ENCODE measurements at regions not wholly inside any gene's neighbourhood (a gene's known extent, or its start where the extent isn't known, plus 50 kb on each side); places are given as distances from the start of the nearest gene placed in this dataset.

GRCh38 chr2:39839261-39839848, 60.3 kb upstream of the THUMPD2 start:
- Histone ChIP-seq H3K36me3 (replicated peaks in 1 of 2; ENCODE audit: control insufficient read depth in 1 of 2, insufficient read depth in 2 of 2, low read length in 2 of 2) (no peaks in the 10 kb centered on the region), H3K27ac (ENCODE audit: extremely low read length, insufficient read depth, low read length) (no peak overlapping the region), H3K9ac (ENCODE audit: insufficient read depth, low read depth, low read length) (no peak overlapping the region), H3K4me2 (ENCODE audit: low read depth, low read length) (no peak overlapping the region), H3K9me3 (ENCODE audit: low read length) (peaks cover 10% of the 10 kb centered on the region; the same call in 1 of the 2 replicates), H3K4me1 (ENCODE audit: insufficient read depth, low read length) (no peaks in the 10 kb centered on the region), H4K20me1 (ENCODE audit: insufficient read depth, low read length) (no peaks in the 10 kb centered on the region), H2AFZ (ENCODE audit: low read length) (no peak overlapping the region), H3K27me3 (ENCODE audit: control insufficient read depth in 1 of 2, insufficient read depth in 2 of 2, low read length in 2 of 2) (no peaks in the 10 kb centered on the region; a peak in 1 of 5 replicates), H3K79me2 (ENCODE audit: insufficient read depth, low read length) (no peaks in the 10 kb centered on the region), H3K4me3 (replicated peaks in 1 of 3; ENCODE audit: insufficient read depth in 1 of 3, low read depth in 2 of 3, low read length in 3 of 3) (no peak overlapping the region)
- ChIA-PET POLR2A (no interaction called here), CTCF (ENCODE audit: low intra/inter-chr PET ratio, low total read pairs) (no interaction called here)
- no TSS peak for BruUV-seq (replicated peaks)
- ATAC-seq (peak; percentile 37), DNase-seq (ENCODE audit: low spot score) (no peak), FAIRE-seq (no peak)
- in situ Hi-C loops (cut with HindIII; ENCODE audit: extremely low pct_ligation_motif_present, low pct_unique_long_range_greater_than_20kb): no loop called here
- 13% methylated on average over 4 of the region's 5 CpGs for WGBS (ENCODE audit: low lambda C conversion rate)
- intact Hi-C loops (cut with micrococcal nuclease; ENCODE audit: unreplicated experiment): loop anchor here (10.0 kb wide), 1 partner anchor 925 kb away; no protein-coding TSS in a partner anchor
- TF ChIP-seq BCL3 (CRISPR knock-in tag; IDR thresholded peaks at IDR 0.05) (no peak), HMGA1 (CRISPR knock-in tag; conservative IDR thresholded peaks at IDR 0.05) (no peak), KDM4B (CRISPR knock-in tag; IDR thresholded peaks at IDR 0.05) (no peak), TFDP2 (CRISPR knock-in tag; IDR thresholded peaks at IDR 0.05) (no peak), SYNCRIP (IDR thresholded peaks at IDR 0.05; ENCODE audit: insufficient read depth, low read depth, low read length) (no peak), NKX3-1 (CRISPR knock-in tag; IDR thresholded peaks at IDR 0.05) (no peak), ZNF446 (CRISPR knock-in tag; IDR thresholded peaks at IDR 0.05) (no peak), ZNF740 (CRISPR knock-in tag; IDR thresholded peaks at IDR 0.05) (no peak), ZBTB25 (CRISPR knock-in tag; IDR thresholded peaks at IDR 0.05) (no peak), DR1 (CRISPR knock-in tag; IDR thresholded peaks at IDR 0.05) (no peak), HOXA9 (CRISPR knock-in tag; IDR thresholded peaks at IDR 0.05; ENCODE audit: borderline replicate concordance) (no peak), THYN1 (CRISPR knock-in tag; IDR thresholded peaks at IDR 0.05; ENCODE audit: borderline replicate concordance, low read depth) (no peak), ZNF850 (CRISPR knock-in tag; conservative IDR thresholded peaks at IDR 0.05) (no peak), BCL6 (CRISPR knock-in tag; IDR thresholded peaks at IDR 0.05) (no peak), ZBTB46 (CRISPR knock-in tag; IDR thresholded peaks at IDR 0.05; ENCODE audit: borderline replicate concordance) (no peak)

All from HepG2 (cell line).